ENCODE measurements at regions not wholly inside any gene's neighbourhood (a gene's known extent, or its start where the extent isn't known, plus 50 kb on each side); places are given as distances from the start of the nearest gene placed in this dataset.
"Not testable (repeated sequence)": the region's sequence is repeated elsewhere in the genome, so short reads cannot be mapped to it uniquely, and the experiment has no call there.

DNA sequence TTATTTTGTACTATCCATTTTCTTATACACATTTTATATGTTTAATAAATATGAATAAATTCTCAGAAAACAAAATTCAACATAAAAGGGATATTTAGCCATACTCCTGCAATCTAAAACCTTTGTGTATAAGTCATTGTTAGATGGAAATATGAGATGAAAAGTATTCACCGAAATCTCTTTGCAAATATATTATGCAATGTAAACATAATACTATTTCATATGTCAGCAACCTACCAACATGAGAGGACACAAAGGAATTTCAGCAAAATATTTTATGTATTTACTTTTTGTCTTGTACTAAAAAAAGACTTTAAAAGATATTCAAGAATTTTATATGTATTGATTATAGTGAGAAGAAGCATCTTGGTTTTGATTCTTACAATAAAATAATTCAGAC is 1623.4 kb downstream of the EFNA5 start:
- no peak overlapping the region for H3K27ac Mint-ChIP-seq
- no peak overlapping the region for H3K4me3 ChIP-seq (ENCODE audit: low read length)
- H3K9me3 ChIP-seq (ENCODE audit: control insufficient read depth, low read length): no peaks in the 10 kb centered on the region
- no peaks in the 10 kb centered on the region for H3K36me3 ChIP-seq (ENCODE audit: control insufficient read depth, insufficient read depth, low read length)
- H3K9ac ChIP-seq (ENCODE audit: extremely low read depth, low read length, poor library complexity, severe bottlenecking): no peak overlapping the region
- no peaks in the 10 kb centered on the region for H3K4me1 ChIP-seq (ENCODE audit: control insufficient read depth, insufficient read depth, low read length)
- no peaks in the 10 kb centered on the region for H3K9me3 Mint-ChIP-seq
- no peaks in the 10 kb centered on the region for H3K27me3 Mint-ChIP-seq (ENCODE audit: insufficient read depth)
- no peaks in the 10 kb centered on the region for H3K27me3 ChIP-seq (ENCODE audit: control insufficient read depth, insufficient read depth, low read length, poor library complexity, severe bottlenecking)
- TF ChIP-seq CTCF (conservative IDR thresholded peaks at IDR 0.05): no peak
- no peak overlapping the region for H3K4me3 Mint-ChIP-seq
- no peaks in the 10 kb centered on the region for H3K4me1 Mint-ChIP-seq
- no peak overlapping the region for H3K27ac ChIP-seq (ENCODE audit: low read depth, low read length)
- whole genome bisulfite sequencing, 2 experiments (ENCODE audit: insufficient coverage in 1 of 2, insufficient read length in 1 of 2): no CpG with 5 or more reads among the region's 1 CpG
- no peaks in the 10 kb centered on the region for H3K36me3 Mint-ChIP-seq (ENCODE audit: low read depth)
- no peak for DNase-seq

DNA sequence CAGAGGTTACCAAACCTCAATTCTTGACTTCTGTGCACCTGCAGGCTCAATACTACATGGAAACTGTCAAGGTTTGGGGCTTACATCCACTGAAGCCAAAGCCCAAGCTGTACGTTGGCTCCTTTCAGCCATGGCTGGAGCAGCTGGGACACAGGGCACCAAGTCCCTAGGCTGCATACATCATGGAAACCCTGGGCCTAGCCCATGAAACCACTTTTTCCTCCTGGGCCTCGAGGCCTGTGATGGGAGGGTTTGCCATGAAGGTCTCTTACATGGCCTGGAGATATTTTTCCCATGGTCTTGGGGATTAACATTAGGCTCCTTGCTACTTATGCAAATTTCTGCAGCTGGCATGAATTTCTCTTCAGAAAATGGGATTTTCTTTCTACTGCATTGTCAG is 1638.7 kb downstream of the EFNA5 start:
- 71 to 88% methylated on average over 1 to 2 of the region's 2 CpGs for WGBS, 2 experiments (ENCODE audit: insufficient coverage in 1 of 2, insufficient read length in 1 of 2)

GRCh38 chr5:106028314-106028713 is 1642.4 kb downstream of the EFNA5 start:
- no peak for DNase-seq
- H3K27ac ChIP-seq (ENCODE audit: low read depth, low read length): no peak overlapping the region
- Mint-ChIP-seq H3K27me3 (ENCODE audit: insufficient read depth) (no peaks in the 10 kb centered on the region), H3K4me1 (peaks cover 4% of the 10 kb centered on the region), H3K9me3 (peaks cover 19% of the 10 kb centered on the region), H3K4me3 (no peak overlapping the region), H3K27ac (no peak overlapping the region), H3K36me3 (ENCODE audit: low read depth) (peaks cover 5% of the 10 kb centered on the region)
- no peaks in the 10 kb centered on the region for H3K27me3 ChIP-seq (ENCODE audit: control insufficient read depth, insufficient read depth, low read length, poor library complexity, severe bottlenecking)
- TF ChIP-seq CTCF (conservative IDR thresholded peaks at IDR 0.05): no peak
- no peak overlapping the region for H3K4me3 ChIP-seq (ENCODE audit: low read length)
- H3K9ac ChIP-seq (ENCODE audit: extremely low read depth, low read length, poor library complexity, severe bottlenecking): no peak overlapping the region
- no peaks in the 10 kb centered on the region for H3K4me1 ChIP-seq (ENCODE audit: control insufficient read depth, insufficient read depth, low read length)
- 67 to 100% methylated on average over 1 to 3 of the region's 3 CpGs for WGBS, 2 experiments (ENCODE audit: insufficient coverage in 1 of 2, insufficient read length in 1 of 2)
- no peaks in the 10 kb centered on the region for H3K36me3 ChIP-seq (ENCODE audit: control insufficient read depth, insufficient read depth, low read length)
- peaks cover 5% of the 10 kb centered on the region for H3K9me3 ChIP-seq (ENCODE audit: control insufficient read depth, low read length)

More for the DNA sequence above, 1638.7 kb downstream of the EFNA5 start:
- H3K4me3 ChIP-seq (ENCODE audit: low read length); H3K27me3 Mint-ChIP-seq (ENCODE audit: insufficient read depth); H3K4me3 Mint-ChIP-seq; DNase-seq; H3K36me3 ChIP-seq (ENCODE audit: control insufficient read depth, insufficient read depth, low read length); H3K27me3 ChIP-seq (ENCODE audit: control insufficient read depth, insufficient read depth, low read length, poor library complexity, severe bottlenecking); H3K36me3 Mint-ChIP-seq (ENCODE audit: low read depth); H3K27ac Mint-ChIP-seq; H3K4me1 ChIP-seq (ENCODE audit: control insufficient read depth, insufficient read depth, low read length); H3K9ac ChIP-seq (ENCODE audit: extremely low read depth, low read length, poor library complexity, severe bottlenecking); H3K4me1 Mint-ChIP-seq; H3K27ac ChIP-seq (ENCODE audit: low read depth, low read length): not testable (repeated sequence)
- H3K9me3 Mint-ChIP-seq: peaks cover 24% of the 10 kb centered on the region
- H3K9me3 ChIP-seq (ENCODE audit: control insufficient read depth, low read length): peaks cover 11% of the 10 kb centered on the region

GRCh38 chr5:106020894-106021293 is 1649.8 kb downstream of the EFNA5 start:
- 89% methylated on average over 1 of the region's 1 CpG; no CpG with 5 or more reads in 1 of the 2 experiments for WGBS, 2 experiments (ENCODE audit: insufficient coverage in 1 of 2, insufficient read length in 1 of 2)
- Mint-ChIP-seq H3K27ac (no peak overlapping the region), H3K4me3 (no peak overlapping the region), H3K27me3 (ENCODE audit: insufficient read depth) (no peaks in the 10 kb centered on the region), H3K9me3 (no peaks in the 10 kb centered on the region), H3K4me1 (no peaks in the 10 kb centered on the region), H3K36me3 (ENCODE audit: low read depth) (no peaks in the 10 kb centered on the region)
- DNase-seq: no peak
- peaks cover 4% of the 10 kb centered on the region for H3K27me3 ChIP-seq (ENCODE audit: control insufficient read depth, insufficient read depth, low read length, poor library complexity, severe bottlenecking)
- no peak for TF ChIP-seq CTCF (conservative IDR thresholded peaks at IDR 0.05)
- H3K36me3 ChIP-seq (ENCODE audit: control insufficient read depth, insufficient read depth, low read length): no peaks in the 10 kb centered on the region
- H3K9ac ChIP-seq (ENCODE audit: extremely low read depth, low read length, poor library complexity, severe bottlenecking): no peak overlapping the region
- H3K9me3 ChIP-seq (ENCODE audit: control insufficient read depth, low read length): no peaks in the 10 kb centered on the region
- H3K27ac ChIP-seq (ENCODE audit: low read depth, low read length): no peak overlapping the region
- no peaks in the 10 kb centered on the region for H3K4me1 ChIP-seq (ENCODE audit: control insufficient read depth, insufficient read depth, low read length)
- no peak overlapping the region for H3K4me3 ChIP-seq (ENCODE audit: low read length)

All from endodermal cell (in vitro differentiated cells).